ENCODE measurements at regions not wholly inside any gene's neighbourhood (a gene's known extent, or its start where the extent isn't known, plus 50 kb on each side); places are given as distances from the start of the nearest gene placed in this dataset.
"Not testable (repeated sequence)": the region's sequence is repeated elsewhere in the genome, so short reads cannot be mapped to it uniquely, and the experiment has no call there.

DNA sequence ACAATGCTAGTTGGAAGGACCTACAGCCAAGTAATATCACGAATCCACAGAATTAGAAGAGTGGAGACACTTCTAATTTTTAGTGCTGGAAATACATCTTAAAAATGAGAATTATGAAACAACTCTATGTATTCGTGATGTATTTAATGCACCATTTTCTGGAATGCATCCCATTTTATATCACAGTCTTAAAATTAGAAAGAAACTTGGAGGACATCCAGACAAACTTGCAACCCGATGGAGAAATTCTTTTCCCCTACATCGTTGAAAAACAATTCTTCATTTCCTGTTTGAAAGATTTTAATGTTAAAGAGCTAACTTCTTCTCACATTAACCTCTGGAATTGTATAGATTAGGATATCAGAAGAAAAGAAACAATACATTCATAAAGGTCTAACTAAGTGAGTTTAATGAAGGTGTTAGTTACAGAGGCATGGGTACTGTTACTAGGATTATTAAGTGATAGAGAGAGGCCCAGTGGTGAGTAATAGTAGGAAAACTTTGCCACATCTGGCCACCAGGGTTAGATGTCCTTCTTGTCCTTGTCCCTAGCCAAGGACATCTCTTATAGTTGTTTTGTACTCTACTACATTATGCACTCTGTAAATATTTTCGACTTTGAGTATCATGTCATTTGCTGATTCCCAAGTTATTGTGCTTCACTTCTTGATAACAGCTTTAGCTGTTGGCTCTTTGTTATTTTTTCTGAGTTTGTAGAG is 502.4 kb upstream of the PTCHD4 start:
- DNase-seq (ENCODE audit: low read depth in 1 of 2, low spot score in 1 of 2), result no peak
- no peak for TF ChIP-seq JUND (IDR thresholded peaks at IDR 0.05; ENCODE audit: low read depth)
- in situ Hi-C loops (cut with HindIII; ENCODE audit: low pct_unique_long_range_greater_than_20kb, low sequenced_read_pairs), result no loop called here

DNA sequence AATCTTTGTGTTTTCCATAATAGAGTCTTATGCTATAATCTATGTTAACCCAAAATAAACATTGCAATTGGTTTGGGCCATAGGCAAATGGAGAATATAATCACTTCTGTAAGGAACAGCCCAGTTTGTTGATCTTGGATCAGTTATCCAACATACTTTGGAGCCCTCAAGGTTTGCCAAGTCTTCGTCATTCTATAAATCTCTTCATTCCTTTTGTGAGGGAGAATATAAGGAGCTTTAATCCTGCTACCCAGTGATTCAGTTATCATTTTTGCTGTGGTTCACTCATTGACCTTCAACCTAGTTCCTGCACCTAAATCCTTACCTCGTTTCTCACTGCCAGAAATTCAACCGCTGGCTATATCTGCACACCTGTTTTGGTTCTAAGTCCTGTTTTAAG is 500.3 kb upstream of the PTCHD4 start:
- in situ Hi-C loops (cut with HindIII; ENCODE audit: low pct_unique_long_range_greater_than_20kb, low sequenced_read_pairs), result no loop called here
- TF ChIP-seq JUND (IDR thresholded peaks at IDR 0.05; ENCODE audit: low read depth), result no peak
- DNase-seq (ENCODE audit: low read depth in 1 of 2, low spot score in 1 of 2), result no peak

DNA sequence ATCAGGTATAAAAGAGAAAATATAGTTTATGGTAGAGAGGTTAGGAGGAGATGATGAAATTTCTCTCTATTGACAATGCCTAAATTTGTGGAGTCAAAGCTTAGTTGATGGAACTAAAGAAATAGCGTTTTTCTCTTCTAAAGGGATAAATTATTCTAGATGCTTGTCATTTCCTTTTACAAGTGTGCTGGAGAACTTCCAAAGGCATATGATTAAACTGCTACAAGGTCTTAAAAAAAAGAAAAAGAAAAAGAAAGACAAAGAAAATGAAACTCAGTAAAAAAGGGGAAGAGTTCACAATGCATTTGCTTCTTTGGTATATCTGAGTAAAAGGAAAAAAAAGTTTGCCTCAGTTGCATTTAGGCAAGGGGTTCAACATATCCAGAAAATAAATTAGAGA is 499.8 kb upstream of the PTCHD4 start:
- in situ Hi-C loops (cut with HindIII; ENCODE audit: low pct_unique_long_range_greater_than_20kb, low sequenced_read_pairs), result no loop called here
- DNase-seq (ENCODE audit: low read depth in 1 of 2, low spot score in 1 of 2), result no peak
- TF ChIP-seq JUND (IDR thresholded peaks at IDR 0.05; ENCODE audit: low read depth), result no peak

DNA sequence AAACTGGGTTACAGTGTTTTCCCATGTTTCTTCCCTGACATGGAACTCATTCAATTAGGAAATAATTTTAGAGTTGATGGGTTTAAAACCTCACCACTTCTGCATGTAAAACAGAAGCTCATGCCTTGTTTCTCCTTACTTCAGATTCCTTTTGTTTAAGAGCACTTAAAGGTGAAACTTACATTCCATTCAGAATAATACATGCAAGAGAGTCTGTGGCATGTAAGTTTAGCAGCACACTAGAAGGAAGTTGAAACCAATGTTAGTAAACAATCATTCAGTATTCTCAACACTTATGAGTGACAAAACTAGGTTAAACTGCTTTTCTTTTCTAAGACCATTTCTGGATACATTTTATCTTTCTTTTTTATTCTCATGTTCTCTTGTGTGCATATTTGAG is 495.6 kb upstream of the PTCHD4 start:
- in situ Hi-C loops (cut with HindIII; ENCODE audit: low pct_unique_long_range_greater_than_20kb, low sequenced_read_pairs), result no loop called here
- no peak for TF ChIP-seq JUND (IDR thresholded peaks at IDR 0.05; ENCODE audit: low read depth)
- DNase-seq (ENCODE audit: low read depth in 1 of 2, low spot score in 1 of 2), result no peak

DNA sequence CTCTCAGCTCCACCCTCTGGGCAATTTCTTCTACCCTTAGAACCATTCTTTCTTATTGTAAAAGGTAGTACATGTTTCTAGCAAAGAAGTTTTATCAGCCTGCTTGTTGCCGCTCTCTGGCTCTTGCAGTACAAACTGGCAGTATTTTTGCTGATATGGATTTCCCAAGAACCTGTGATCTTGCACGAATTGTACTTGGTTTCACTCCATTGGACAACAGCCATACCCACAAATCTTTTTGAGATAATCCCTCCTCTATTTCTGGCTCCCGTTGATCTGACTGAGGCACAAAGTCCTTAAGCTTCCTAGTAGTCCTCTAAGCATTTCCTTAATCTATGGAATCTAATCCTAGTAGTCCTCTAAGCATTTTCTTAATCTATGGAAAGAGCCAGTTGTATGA is 487.0 kb upstream of the PTCHD4 start:
- in situ Hi-C loops (cut with HindIII; ENCODE audit: low pct_unique_long_range_greater_than_20kb, low sequenced_read_pairs), result no loop called here
- no peak for TF ChIP-seq JUND (IDR thresholded peaks at IDR 0.05; ENCODE audit: low read depth)

DNA sequence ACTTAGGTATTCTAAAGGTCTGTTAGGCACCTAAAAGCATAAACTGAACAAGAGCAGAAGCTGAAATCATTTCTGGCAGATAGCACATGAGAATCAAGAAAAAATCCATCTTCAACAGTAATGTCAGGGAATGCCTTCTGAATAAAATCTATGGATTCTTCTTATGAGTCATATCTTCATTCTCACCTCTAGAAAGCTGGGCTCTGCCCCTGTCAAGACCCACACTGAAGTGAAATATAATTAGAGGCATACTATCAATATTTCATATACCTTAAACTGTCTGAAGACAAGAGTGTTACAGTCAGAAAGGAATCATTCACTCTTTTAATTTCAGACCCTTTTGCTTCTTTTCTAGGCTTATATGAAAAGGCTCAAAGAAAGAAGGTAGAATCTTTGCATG is 485.8 kb upstream of the PTCHD4 start:
- in situ Hi-C loops (cut with HindIII; ENCODE audit: low pct_unique_long_range_greater_than_20kb, low sequenced_read_pairs), result no loop called here
- no peak for DNase-seq (ENCODE audit: low read depth in 1 of 2, low spot score in 1 of 2)
- TF ChIP-seq JUND (IDR thresholded peaks at IDR 0.05; ENCODE audit: low read depth), result no peak

More for the DNA sequence above, 487.0 kb upstream of the PTCHD4 start:
- no peak for DNase-seq (ENCODE audit: low read depth in 1 of 2, low spot score in 1 of 2)

DNA sequence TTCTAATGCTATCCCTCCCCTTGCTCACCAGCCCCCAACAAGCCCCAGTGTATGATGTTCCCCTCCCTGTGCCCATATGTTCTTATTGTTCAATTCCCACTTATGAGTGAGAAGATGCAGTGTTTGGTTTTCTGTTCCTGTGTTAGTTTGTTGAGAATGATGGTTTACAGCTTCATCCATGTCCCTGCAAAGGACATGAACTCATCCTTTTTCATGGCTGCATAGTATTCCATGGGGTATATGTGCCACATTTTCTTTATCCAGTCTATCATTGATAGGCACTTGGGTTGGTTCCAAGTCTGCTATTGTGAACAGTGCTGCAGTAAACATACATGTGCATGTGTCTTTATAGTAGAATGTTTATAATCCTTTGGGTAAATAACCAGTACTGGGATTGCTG is 480.2 kb upstream of the PTCHD4 start:
- in situ Hi-C loops (cut with HindIII; ENCODE audit: low pct_unique_long_range_greater_than_20kb, low sequenced_read_pairs), result not testable (repeated sequence)

DNA sequence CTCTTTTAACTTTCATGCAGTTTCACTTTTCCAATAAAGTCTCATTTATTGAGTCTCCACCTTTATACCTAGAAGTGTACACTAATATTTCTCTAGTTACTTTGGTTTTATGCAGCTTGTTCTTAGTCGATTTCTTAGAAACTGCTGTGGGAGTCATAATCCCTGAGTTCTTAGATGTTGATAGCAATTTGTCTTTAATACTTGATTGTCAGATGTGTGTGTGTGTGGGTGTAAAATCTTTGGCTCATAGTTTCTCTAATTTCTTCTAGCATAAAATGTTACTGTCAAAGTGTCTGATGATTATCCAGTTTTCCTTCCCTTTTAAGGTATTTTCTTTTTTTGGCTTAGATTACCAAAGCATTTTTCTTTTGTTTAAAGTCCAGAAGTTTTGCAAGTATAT is 473.8 kb upstream of the PTCHD4 start:
- no peak for TF ChIP-seq JUND (IDR thresholded peaks at IDR 0.05; ENCODE audit: low read depth)
- no peak for DNase-seq (ENCODE audit: low read depth in 1 of 2, low spot score in 1 of 2)
- in situ Hi-C loops (cut with HindIII; ENCODE audit: low pct_unique_long_range_greater_than_20kb, low sequenced_read_pairs), result no loop called here

More for the DNA sequence above, 480.2 kb upstream of the PTCHD4 start:
- not testable (repeated sequence) for DNase-seq (ENCODE audit: low read depth in 1 of 2, low spot score in 1 of 2)

DNA sequence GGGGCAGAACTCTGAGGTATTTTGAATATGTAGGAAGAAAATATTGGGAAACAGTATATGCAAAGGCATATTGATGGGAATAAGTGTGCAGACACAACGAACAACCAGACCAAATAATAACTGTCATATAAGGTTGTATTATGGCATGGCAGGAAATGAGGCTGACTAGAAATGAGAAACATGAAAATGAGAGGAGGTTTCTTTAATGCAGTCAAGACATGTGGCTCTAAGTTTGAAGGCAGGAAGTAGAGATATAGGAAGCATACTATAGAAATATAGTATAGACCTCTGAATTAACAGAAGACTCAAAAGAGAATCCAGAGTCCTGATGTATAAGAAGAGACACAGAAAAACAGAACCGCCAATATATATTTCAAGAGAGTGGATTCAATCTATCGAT is 459.7 kb upstream of the PTCHD4 start:
- no peak for DNase-seq (ENCODE audit: low read depth in 1 of 2, low spot score in 1 of 2)
- TF ChIP-seq JUND (IDR thresholded peaks at IDR 0.05; ENCODE audit: low read depth), result no peak
- in situ Hi-C loops (cut with HindIII; ENCODE audit: low pct_unique_long_range_greater_than_20kb, low sequenced_read_pairs), result no loop called here

DNA sequence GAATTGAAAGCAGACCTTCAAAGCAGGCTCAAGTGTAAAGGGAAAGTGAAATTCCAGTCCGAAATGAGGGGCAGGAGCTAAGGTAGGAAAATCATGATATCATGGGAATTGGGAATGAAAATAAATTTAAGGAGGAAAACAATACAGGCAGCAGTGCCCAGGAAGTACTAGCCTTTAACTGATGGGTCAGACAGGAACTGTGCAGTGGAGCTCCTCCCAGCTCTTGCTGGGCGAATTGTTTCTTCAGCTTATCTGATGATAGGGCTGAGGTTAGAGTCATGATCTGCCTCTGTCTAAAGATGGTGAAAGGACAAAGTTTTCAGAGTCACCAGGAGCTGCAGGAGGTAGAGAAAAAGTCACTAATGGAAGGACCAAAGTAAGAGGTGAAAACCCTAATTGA is 457.9 kb upstream of the PTCHD4 start:
- no peak for TF ChIP-seq JUND (IDR thresholded peaks at IDR 0.05; ENCODE audit: low read depth)
- in situ Hi-C loops (cut with HindIII; ENCODE audit: low pct_unique_long_range_greater_than_20kb, low sequenced_read_pairs), result no loop called here
- DNase-seq (ENCODE audit: low read depth in 1 of 2, low spot score in 1 of 2), result peak in 1 of 2 experiments; percentile 9

DNA sequence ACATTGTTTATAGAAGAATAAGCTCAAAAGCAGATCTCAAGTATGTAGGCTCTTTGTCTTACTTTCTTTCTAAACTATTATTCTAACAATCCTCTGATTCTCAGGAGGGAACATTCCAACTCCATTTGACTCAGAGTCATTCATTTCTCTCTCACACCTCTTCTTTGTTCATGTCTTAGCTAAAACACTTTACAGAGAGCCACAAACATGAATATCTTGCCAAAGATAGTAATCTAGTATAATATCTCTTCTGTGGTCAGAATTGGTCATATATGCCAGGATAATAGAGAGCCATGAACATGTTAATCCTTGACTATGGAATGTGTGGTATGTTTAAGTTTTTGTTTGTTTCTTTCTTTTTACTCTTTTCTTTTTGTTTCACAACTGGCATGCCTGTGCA is 456.0 kb upstream of the PTCHD4 start:
- no peak for DNase-seq (ENCODE audit: low read depth in 1 of 2, low spot score in 1 of 2)
- in situ Hi-C loops (cut with HindIII; ENCODE audit: low pct_unique_long_range_greater_than_20kb, low sequenced_read_pairs), result no loop called here
- no peak for TF ChIP-seq JUND (IDR thresholded peaks at IDR 0.05; ENCODE audit: low read depth)

DNA sequence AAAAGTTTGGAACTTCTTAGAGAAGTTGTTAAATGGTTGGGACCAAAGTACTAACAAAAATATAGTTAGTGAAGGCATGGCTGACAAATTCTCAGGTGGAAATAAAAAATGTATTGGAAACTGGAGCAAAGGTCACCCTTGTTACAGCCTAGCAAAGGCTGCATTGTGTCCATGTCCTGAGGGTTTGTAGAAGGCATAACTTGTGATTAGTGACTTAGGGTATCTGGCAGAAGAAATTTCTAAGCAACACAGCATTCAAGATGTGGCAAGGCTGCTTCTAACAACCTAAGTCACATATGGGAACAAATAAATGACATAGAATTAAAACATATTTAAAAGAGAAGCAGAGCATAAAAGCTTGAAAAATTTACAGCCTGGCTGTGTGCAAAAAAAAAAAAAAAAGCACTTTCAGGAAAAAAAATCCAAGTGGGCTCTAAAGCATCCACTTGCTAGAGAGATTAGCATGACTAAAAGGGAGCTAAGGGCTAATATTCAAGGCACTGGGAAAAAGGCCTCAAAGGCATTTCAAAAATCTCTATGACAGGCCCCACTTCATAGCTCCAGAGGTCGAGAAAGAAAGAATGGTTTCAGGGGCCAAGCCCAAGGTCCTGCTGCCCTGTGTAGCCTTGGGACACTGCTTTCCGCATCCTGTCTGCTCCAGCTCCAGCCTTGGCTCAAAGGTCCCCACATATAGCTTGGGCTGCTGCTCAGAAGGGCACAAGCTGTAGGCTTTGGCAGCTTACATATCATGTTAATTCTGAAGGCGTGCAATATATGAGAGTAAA is 453.2 kb upstream of the PTCHD4 start:
- no peak for TF ChIP-seq JUND (IDR thresholded peaks at IDR 0.05; ENCODE audit: low read depth)
- DNase-seq (ENCODE audit: low read depth in 1 of 2, low spot score in 1 of 2), result no peak
- in situ Hi-C loops (cut with HindIII; ENCODE audit: low pct_unique_long_range_greater_than_20kb, low sequenced_read_pairs), result no loop called here

DNA sequence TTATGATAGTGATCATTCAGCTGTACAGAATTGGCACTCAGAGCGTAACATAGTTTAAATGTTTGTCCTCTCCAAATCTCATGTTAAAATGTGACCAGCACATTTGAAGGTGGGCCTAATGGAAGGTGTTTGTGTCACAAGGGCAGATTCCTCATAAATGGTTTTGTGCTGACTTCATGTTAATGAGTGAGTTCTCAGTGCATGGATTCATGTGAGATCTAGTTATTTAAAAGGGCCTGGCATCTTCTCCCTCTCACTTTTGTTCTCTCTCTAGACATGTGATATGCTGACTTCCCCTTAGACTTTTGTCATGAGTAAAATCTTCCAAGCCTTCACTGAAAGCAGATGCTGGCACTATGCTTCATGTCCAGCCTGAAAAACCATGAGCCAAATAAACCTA is 452.4 kb upstream of the PTCHD4 start:
- DNase-seq (ENCODE audit: low read depth in 1 of 2, low spot score in 1 of 2), result no peak
- in situ Hi-C loops (cut with HindIII; ENCODE audit: low pct_unique_long_range_greater_than_20kb, low sequenced_read_pairs), result no loop called here
- no peak for TF ChIP-seq JUND (IDR thresholded peaks at IDR 0.05; ENCODE audit: low read depth)

All from T47D (cell line).